OCI-LY3 (cell line): ENCODE measurements at regions not wholly inside any gene's neighbourhood (a gene's known extent, or its start where the extent isn't known, plus 50 kb on each side); places are given as distances from the start of the nearest gene placed in this dataset.

Source experiments
- H2AFZ ChIP-seq: fragments of 200-600, 300-600 bp; shearing (Covaris generic); 2 replicates; pipeline ENCODE4 v1.6.0; 2014; ENCODE audit warnings: antibody characterized with exemption, low read depth, low read length
- H3K27ac ChIP-seq: fragments of 200-600, 300-600 bp; sonication (generic); 2 replicates; pipeline ENCODE4 v1.5.1; 2014; ENCODE audit warnings: mild to moderate bottlenecking, low read length, moderate library complexity, mixed read lengths
- H3K27me3 ChIP-seq: fragments of 200-600, 300-600 bp; sonication (generic); 2 replicates; pipeline ENCODE4 v1.6.1; 2014; ENCODE audit warnings: low read depth, low read length, mixed read lengths
- H3K36me3 ChIP-seq: fragments of 200-600, 300-600 bp; sonication (generic); replicated peaks from 2 replicates; pipeline ENCODE3; 2014; ENCODE audit warnings: low read depth, low read length, mixed read lengths
- H3K4me1 ChIP-seq: fragments of 300-600, 200-600 bp; sonication (generic); 2 replicates; pipeline ENCODE4 v1.6.1; 2014; ENCODE audit warnings: low read length, mixed read lengths
- H3K4me2 ChIP-seq: fragments of 200-600, 300-600 bp; sonication (generic); 2 replicates; pipeline ENCODE4 v1.6.1; 2014; ENCODE audit warnings: low read length, mixed read lengths
- H3K4me3 ChIP-seq: fragments of 300-600, 200-600 bp; sonication (generic); 2 replicates; pipeline ENCODE4 v1.5.1; 2014; ENCODE audit warnings: antibody characterized with exemption, mild to moderate bottlenecking, low read length, moderate library complexity
- H3K79me2 ChIP-seq: fragments of 300-600, 200-600 bp; shearing (Covaris generic); 2 replicates; pipeline ENCODE4 v1.6.1; 2014; ENCODE audit warnings: mild to moderate bottlenecking, low read length, mixed read lengths
- H3K9ac ChIP-seq: fragments of 300-600, 200-600 bp; shearing (Covaris generic); 2 replicates; pipeline ENCODE4 v1.6.0; 2014; ENCODE audit warnings: mild to moderate bottlenecking, low read length, moderate library complexity
- H3K9me3 ChIP-seq: fragments of 200-600, 300-600 bp; shearing (Covaris generic); 2 replicates; pipeline ENCODE4 v1.6.1; 2014; ENCODE audit warnings: low read length, mixed read lengths; ENCODE audit not compliant: insufficient read depth
- H4K20me1 ChIP-seq: fragments of 200-600, 300-600 bp; sonication (generic); 2 replicates; pipeline ENCODE4 v1.6.1; 2016; ENCODE audit warnings: low read length, mixed read lengths; ENCODE audit not compliant: insufficient read depth
- EZH2phosphoT487 ChIP-seq: fragments of 200-600 bp; shearing (Covaris generic); IDR thresholded peaks from 2 replicates; pipeline ENCODE4 v1.6.1; 2018; ENCODE audit warnings: antibody characterized with exemption, mixed run types, low read depth
- TF ChIP-seq, protein P1 (sequence below): fragments of 200-600, 300-600 bp; sonication (generic); IDR thresholded peaks from 2 replicates; pipeline ENCODE4 v1.5.1; 2014; ENCODE audit warnings: antibody characterized with exemption, low read length, low read depth

DNA sequence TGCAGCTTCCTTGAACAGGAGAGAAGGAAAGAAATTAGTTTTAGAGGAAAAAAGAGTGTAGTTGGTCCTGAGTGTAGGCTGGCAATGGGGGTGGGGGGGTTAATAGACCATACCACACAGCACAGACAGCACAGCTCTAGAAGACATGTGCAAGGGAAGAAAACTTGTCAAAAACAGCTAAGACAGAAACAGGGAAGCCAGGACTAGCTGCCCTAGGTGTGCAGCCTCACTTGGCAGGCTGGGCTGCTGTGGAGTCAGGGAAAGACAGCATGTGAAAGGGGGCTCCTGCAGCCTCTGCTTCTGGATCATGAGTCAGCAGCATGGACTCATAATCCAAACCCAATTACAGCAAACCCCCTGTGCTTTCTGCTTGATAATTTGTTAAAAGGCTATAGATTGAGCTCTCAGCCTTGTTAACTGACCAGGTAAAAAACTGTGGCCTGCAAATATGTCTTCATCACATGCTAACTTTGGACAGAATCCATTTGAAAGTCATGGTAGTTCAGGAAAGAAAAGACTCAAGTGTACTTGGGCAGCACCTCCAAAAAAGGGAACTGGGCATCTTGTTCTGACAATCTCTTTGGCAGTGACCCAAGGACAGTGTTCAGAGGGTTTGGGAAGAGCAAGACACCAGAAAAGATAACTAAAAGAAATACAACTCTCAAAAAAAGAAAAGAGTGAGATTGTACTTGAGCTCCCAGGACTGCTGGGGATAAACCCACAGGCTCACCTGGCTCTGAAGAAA lies 142.2 kb upstream of the VWC2 start:
- H3K9me3 ChIP-seq = no peaks in the 10 kb centered on the region
- H3K4me1 ChIP-seq = peaks cover 9% of the 10 kb centered on the region
- no peak overlapping the region for H3K4me3 ChIP-seq
- no peak overlapping the region for H3K4me2 ChIP-seq
- H3K27me3 ChIP-seq = no peaks in the 10 kb centered on the region
- no peaks in the 10 kb centered on the region for H3K79me2 ChIP-seq
- no peak overlapping the region for H3K27ac ChIP-seq
- H2AFZ ChIP-seq = no peak overlapping the region
- no peak overlapping the region for H3K9ac ChIP-seq
- no peak for TF ChIP-seq EZH2phosphoT487
- TF ChIP-seq, protein P1, sequence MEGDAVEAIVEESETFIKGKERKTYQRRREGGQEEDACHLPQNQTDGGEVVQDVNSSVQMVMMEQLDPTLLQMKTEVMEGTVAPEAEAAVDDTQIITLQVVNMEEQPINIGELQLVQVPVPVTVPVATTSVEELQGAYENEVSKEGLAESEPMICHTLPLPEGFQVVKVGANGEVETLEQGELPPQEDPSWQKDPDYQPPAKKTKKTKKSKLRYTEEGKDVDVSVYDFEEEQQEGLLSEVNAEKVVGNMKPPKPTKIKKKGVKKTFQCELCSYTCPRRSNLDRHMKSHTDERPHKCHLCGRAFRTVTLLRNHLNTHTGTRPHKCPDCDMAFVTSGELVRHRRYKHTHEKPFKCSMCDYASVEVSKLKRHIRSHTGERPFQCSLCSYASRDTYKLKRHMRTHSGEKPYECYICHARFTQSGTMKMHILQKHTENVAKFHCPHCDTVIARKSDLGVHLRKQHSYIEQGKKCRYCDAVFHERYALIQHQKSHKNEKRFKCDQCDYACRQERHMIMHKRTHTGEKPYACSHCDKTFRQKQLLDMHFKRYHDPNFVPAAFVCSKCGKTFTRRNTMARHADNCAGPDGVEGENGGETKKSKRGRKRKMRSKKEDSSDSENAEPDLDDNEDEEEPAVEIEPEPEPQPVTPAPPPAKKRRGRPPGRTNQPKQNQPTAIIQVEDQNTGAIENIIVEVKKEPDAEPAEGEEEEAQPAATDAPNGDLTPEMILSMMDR = no peak
- H4K20me1 ChIP-seq = no peaks in the 10 kb centered on the region
- H3K36me3 ChIP-seq = no peaks in the 10 kb centered on the region

DNA sequence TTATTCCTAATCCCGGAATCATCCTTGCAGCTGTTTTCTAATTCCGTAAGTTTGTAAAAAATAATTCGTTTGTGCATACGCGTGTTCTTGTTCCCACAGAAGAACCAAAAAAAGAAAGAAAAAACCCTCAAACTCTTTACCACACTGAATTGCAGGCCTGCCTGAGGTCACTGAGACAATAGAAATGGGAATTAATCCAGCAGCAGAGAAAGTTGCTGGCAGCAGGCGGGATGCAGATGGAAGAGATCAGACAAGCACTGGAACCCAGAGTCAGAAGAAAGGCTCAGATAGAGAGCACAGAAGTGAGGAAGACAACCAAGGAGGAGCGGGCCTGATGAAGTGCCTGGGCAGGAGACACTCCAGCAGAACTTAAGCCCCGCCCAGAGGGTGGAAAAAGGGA lies 141.5 kb upstream of the VWC2 start:
- no peak overlapping the region for H3K4me2 ChIP-seq
- H3K36me3 ChIP-seq = no peaks in the 10 kb centered on the region
- no peaks in the 10 kb centered on the region for H3K79me2 ChIP-seq
- H3K4me1 ChIP-seq = peaks cover 9% of the 10 kb centered on the region
- no peaks in the 10 kb centered on the region for H4K20me1 ChIP-seq
- no peak overlapping the region for H3K4me3 ChIP-seq
- H3K27ac ChIP-seq = no peak overlapping the region
- no peak for TF ChIP-seq EZH2phosphoT487
- TF ChIP-seq, protein P1 = no peak
- no peak overlapping the region for H3K9ac ChIP-seq
- H3K27me3 ChIP-seq = no peaks in the 10 kb centered on the region
- no peak overlapping the region for H2AFZ ChIP-seq
- no peaks in the 10 kb centered on the region for H3K9me3 ChIP-seq

DNA sequence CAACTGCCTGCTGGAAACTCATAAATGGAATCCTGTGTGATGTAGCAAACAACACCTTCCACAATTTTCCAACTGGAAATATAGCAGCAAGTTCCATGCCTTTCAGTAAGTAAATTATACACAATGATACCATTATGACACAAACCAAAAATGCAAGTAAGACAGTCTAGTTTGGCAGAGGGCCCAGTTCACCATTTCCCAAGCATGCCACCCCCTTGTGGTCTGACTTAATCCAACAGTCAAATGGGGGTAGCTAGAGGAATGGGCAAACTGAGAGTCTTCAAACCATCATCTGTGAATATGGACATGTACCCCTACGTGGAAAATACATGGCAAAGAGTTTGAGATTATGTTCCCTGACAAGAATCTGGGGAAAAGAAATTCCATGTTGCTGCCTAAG lies 137.6 kb upstream of the VWC2 start:
- Histone ChIP-seq H2AFZ (no peak overlapping the region), H3K9me3 (no peaks in the 10 kb centered on the region), H3K36me3 (no peaks in the 10 kb centered on the region), H3K27ac (no peak overlapping the region), H3K4me3 (no peak overlapping the region), H3K27me3 (no peaks in the 10 kb centered on the region), H3K79me2 (no peaks in the 10 kb centered on the region), H3K9ac (no peak overlapping the region), H3K4me2 (no peak overlapping the region), H4K20me1 (no peaks in the 10 kb centered on the region), H3K4me1 (peaks cover 18% of the 10 kb centered on the region)
- no peak for TF ChIP-seq EZH2phosphoT487
- TF ChIP-seq, protein P1 = peak; percentile 36

DNA sequence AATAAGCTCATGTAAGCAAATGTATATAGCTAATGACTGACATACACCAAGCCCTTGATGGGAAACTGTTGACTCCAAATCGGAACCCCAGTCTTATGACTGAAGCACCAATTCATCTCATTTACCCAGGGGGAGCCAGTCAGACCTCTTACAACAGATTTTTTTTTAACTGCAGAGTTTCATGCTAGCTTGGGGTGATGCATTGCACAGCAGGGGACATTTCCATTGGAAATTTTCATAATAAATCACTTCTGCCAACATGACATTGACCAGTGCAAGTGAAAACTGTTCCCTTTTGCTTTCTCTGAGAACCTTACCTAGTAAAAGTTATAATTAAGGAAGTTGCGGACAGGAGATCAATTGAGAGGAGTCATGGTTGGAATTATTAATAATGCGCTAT lies 137.0 kb upstream of the VWC2 start:
- Histone ChIP-seq H3K27ac (no peak overlapping the region), H3K4me1 (peaks cover 13% of the 10 kb centered on the region), H3K79me2 (no peaks in the 10 kb centered on the region), H3K9me3 (no peaks in the 10 kb centered on the region), H3K9ac (no peak overlapping the region), H3K4me2 (no peak overlapping the region), H3K27me3 (no peaks in the 10 kb centered on the region), H2AFZ (no peak overlapping the region), H3K36me3 (no peaks in the 10 kb centered on the region), H4K20me1 (no peaks in the 10 kb centered on the region), H3K4me3 (no peak overlapping the region)
- TF ChIP-seq, protein P1 = no peak
- TF ChIP-seq EZH2phosphoT487 = no peak
